ENCODE measurements at regions not wholly inside any gene's neighbourhood (a gene's known extent, or its start where the extent isn't known, plus 50 kb on each side); places are given as distances from the start of the nearest gene placed in this dataset.

DNA sequence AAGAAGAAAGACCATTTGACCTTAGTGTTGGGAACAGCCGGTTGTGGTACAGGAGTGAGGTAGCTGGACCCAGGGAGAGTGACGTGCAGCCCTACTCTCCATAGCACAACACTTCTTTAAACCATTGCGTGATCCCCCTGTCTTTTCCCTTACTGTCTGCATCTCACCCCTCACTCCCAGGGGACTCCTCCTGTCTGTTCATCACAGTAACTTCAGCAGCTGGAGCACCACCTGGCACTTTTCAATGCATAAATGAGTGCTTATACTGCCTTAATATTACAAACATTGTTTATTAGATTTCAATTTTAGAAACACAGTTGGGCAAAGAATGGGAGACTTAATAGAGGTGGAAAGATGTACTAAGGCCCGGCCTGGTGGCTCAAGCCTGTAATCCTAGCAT lies 285.5 kb downstream of the UQCRFS1 start:
- DNase-seq, result no peak

DNA sequence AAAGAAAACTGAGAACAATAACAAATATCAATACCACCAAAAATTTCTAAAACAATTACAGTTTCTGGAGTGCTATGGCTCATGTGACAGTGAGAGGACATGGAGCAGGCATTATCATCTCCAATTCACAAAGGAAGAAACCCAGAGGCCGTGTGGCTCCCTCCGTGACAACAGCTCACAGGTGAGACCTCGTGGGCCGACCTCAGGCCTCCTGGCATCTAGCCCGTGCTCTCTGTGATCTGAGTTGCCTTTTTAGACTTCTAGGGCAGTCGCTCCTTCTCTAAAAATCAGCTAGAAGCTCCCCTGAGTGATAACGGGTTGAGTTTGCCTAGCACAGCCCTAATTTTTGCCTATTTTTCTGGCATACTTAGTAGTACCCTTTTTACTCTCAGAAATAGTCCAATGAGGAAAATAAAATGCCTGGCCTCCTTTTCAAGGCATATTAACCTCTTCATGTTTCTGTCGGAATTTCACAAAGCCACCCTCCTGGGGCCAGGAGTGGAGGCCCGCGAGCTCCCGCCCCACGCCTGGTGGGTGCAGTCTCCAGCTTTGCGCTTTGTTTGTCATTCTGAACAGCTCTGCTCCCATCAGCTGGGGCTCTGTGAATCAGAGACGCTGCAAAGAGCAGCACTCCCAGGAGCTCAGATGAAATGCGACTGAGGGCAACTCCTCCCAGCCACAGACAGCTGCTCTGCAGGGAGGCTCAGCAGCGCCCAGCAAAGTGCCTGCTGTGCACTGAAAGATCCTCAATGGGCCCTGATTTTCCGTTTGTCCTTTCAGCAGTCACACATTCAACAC lies 292.5 kb downstream of the UQCRFS1 start:
- DNase-seq, result no peak

DNA sequence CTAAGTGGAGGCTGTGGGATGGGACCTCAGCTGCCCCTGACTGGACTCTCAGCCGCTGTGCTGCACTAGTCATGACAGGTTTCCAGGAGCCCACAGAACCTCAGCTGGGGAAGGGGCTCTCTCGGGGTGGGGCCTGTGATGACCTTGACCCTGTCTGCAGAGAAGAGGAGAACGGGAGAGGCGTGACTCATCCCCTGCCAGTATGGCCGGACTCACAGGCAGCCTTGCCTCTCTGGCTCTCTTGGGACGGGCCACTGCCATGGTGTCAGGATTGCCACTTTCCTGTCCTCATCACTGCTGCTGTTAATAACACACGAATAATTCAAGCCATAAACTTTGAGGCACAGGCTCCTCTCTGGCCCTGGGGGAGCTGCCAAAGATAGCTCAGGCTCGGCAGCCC lies 295.3 kb downstream of the UQCRFS1 start:
- DNase-seq, result no peak

DNA sequence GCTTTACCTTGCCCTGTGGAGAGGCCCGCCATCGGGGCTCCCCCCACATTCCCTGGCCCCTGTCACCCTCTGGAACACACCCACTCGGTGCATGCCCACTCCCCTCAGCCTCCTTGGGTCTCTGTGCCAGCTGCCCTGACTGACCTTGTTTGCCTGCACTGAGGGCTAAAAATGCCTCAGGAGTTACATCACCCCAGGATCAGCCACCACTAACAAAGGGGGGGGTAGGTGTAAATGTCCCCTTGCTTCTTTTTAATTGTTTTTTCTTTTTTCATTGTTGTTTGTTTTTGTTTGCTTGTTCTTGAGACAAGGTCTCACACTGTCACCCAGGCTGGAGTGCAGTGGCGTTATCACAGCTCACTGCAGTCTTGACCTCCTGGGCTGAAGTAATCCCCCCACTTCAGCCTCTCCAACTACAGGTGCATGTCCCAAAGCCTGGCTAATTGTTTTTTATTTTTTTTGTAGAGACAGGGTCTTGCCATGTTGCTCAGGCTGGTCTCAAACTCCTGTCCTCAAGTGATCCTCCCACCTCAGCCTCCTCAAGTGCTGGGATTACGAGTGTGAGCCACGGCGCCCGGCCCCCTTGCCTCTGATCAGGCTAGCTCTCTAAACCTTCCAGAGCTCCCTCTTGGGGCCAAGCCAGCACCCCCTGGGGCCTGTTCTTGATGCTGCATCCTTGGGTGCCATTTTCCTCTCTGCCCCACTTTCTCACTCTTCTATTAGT lies 297.1 kb downstream of the UQCRFS1 start:
- no peak for DNase-seq

DNA sequence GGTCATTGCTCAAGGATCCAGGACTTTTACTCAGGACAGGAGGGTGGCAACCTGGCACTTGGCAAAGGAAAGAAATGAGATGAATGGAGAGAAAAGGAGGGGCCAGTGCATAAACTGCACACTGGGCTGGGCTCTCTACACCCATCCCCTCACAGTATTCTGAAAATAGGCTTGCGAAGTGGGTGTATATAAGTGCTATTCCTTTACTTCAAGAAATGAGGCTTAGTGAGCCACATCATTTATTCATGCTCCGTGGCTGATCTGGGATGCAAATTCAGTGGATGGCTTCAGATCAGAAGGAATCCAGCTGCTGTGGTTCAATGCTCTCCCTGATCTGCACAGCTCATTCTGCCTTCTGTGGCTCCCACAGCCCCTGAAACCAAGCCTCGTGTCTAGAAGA lies 297.7 kb downstream of the UQCRFS1 start:
- DNase-seq, result no peak

DNA sequence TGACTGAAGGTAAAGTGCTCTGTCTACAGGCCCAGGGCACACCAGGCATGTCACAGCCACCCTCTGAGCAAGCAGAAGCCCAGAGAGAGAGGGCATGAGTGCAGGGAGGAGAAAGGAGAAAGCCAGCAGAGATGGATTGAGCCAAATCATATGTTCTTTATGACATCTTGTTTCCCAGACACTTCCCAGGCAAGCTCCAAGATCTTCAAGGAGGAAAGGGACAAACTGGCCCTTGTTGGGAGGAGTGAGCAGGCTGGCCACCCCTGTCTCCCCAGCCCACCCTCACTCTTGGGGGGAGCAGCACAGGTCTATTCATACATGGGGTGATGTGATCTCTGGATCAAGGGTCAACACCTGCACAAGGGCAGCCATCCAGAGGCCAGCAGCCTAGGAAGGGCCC lies 298.8 kb downstream of the UQCRFS1 start:
- no peak for DNase-seq

DNA sequence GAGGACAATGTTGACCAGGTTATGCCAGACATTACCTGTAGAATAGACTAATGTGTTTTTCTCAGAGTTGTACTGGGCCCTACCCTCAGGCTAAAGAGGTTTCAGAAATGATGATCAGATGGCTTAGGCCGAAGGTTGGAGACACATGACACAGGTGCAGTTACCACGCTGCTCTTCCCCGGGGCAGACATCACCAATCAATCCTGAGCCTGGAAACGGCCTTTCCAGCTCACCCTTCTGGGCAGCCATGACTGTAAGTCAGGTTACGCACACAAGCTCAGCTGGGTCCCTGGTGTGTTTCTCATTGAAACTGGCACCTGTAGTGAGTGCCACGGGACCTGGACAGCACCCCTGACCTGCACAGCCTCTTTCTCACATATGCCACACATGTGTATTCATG lies 299.3 kb downstream of the UQCRFS1 start:
- DNase-seq, result no peak

DNA sequence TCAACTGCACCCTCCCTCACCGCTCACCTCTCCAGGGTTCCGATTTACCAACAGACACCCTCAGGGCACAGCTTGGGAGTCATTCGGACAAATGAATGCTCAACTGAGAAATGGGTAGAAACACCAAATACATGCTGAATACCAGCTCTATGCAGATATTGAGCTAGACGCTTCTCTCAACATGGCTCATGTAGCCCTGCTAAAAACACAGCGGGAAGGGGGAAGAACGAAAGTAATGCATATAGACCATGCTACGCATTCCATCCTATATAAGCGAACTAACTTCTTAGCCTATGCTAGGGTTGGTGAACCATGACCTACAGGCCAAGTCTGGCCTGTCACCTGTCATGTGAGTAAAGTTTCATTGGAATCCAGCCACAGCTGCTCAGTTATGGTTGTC lies 304.0 kb downstream of the UQCRFS1 start:
- no peak for DNase-seq

DNA sequence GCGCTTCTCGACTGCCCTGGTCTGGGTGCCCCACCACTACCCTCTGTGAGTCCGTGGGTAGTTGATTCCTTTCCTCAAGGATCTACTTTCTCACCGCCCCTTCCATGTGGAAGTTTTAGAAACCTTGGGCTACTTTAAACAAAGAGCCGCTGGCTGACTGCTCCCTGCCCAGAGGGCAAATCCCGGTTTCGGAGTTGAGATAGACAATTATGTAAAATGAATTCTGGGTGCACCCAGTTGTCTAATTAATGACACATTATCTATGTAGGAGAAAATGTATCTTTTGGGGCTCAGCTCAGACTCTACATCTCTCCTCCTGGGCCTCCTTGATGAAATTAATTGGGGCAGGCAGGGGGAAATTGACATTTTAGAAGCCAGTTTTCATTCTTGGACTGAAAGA lies 305.4 kb downstream of the UQCRFS1 start:
- no peak for DNase-seq

DNA sequence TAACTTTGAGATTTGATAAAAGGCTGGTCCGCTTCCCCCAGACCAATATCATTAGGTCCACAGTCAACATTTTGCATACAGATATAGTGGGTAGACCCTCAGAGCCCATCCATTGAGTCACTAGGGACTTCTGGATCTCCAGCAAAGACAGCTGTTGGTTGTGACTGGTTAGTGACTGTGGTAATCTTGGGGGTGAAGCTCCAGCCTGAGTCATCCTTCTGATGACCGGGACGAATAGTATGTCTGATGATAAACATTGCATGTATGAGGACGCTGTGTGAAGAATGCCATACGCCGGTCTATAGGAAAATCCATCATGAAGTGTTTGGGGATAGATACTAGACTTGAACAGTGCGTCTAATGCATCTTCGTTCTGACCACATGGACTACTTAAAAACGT lies 307.0 kb downstream of the UQCRFS1 start:
- no peak for DNase-seq

DNA sequence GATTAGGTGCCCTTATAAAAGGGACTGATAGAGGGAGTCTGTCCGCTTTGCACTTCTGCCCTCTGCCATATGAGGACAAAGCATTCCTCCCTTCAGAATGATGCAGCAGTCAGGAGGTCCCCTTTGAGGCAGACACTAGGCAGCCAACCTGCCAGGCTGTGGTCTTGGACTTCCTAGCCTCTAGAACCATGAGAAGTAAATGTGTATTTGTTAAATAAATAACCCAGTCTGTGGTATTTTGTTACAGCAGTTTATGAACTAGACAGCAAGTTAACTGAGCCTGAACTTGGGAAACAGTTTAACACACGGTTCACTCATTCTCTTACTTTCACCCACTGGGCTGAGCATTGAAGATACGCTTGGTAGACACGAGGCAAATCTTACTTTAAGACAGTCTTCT lies 313.2 kb downstream of the UQCRFS1 start:
- no peak for DNase-seq

DNA sequence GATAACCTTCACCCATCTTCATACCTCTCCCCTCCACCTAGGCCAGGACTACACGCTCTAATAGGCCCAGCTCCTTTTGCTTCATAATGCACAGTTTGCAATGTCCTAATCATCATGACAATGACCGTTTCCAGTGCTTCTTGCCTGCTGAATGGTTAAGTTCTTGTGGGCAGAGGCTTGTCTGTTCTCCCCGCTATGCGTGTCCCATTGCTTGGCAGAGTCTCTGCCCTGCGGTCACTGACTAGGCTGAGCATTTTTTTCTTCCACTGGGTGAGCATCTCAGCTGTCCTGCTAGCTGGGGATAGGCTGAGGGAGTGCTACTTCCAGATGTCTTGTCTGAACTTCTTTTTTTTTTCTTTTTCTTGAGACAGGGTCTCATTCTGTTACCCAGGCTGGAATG lies 314.7 kb downstream of the UQCRFS1 start:
- DNase-seq, result no peak

DNA sequence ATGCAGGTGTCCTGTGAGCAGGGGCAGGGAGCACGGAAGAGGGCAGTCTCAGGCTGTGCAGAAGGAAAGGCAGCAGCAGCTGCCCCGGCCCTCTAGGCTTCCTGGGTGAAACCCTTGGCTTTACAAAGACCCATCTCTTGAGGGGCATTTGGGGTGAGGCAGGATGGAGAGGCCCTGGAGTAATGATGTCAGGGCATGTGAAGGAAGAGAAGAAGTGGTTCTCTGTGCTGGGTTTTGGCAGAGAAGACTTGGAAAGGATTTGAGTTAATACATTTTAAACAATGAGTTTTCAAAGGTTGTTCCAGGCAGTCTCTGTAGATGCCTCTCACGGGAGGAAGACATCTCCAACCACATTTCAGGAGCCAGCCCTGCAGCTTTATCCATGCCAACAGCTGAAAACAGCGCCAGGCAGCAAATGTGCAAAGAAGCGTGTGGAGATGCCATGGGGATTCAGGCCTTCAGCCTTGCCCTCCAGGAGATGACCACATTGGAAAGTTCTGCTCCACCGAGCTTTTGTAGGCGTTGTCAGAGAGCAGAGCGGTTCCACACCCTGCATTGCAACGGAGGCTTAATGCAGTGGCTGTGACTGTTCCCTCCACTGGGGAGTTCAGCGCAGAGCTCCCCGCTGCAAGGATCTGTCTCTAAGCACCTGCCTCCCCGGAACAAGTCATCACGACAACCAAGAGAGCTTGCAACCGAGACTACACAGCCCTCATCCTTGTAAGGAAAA lies 322.8 kb downstream of the UQCRFS1 start:
- no peak for DNase-seq

DNA sequence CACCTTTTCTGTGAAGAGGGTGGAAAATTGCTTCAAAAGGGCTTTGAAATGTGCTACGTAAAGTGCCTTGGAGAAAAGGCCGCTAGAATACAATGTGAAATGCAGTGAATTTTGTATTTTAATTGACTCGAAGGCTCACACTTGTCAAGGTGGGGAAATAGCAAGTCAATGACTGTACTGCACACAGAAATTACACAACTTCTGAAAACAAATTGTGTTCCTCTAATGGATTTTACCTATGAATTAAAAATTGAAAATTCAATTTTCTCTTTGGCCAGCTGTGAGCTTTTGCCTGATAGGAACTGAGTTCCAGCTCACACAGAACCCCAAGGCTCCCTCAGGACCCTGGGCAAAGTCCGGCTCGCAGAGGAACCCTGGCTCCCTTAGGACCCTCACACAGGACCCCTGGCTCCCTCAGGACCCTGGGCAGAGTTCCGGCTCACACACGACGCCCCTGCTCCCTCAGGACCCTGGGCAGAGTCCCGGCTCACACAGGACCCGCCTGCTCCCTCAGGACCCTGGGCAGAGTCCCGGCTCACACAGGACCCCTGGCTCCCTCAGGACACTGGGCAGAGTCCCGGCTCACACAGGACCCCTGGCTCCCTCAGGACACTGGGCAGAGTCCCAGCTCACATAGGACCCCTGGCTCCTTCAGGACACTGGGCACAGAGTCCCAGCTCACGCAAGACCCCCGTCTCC lies 324.9 kb downstream of the UQCRFS1 start:
- no peak for DNase-seq

DNA sequence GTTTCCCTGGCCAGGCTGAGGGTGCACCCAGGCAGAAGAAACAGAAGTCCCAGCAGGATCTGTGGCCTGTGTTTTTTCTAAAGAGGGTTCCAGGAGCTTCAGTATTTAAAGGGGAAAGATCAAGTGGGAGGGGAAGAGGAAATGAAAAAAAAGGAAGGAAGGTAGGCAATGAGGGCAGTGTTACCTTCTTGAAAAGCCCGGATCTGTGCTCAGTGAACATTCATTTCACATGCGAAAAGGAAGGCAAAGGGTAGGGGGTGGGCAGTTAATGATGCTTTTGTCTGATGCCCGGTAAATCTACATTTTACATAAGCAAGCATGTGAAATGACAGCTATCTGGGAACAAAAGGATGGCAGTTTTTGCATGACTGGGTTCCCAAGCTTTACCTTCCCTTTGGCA lies 326.2 kb downstream of the UQCRFS1 start:
- DNase-seq, result no peak

DNA sequence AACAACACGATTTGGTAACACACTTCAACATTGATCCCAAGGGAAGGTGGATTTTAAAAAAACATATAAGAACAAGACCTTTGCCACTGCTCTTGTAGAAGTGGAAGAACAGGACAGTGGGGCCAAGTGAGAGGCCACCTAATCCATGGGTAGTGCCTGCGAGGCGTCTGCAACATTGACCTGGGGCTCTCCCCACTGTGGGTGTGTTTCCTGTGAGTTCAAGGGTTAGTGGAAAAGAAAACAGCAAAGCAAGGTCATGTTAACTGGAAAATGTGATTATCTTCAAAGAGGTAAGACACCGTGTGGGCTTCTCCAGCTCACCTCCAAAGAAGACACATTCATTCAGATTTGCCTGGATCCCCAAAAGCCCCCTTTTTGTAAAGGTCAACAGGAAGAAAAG lies 327.0 kb downstream of the UQCRFS1 start:
- no peak for DNase-seq

DNA sequence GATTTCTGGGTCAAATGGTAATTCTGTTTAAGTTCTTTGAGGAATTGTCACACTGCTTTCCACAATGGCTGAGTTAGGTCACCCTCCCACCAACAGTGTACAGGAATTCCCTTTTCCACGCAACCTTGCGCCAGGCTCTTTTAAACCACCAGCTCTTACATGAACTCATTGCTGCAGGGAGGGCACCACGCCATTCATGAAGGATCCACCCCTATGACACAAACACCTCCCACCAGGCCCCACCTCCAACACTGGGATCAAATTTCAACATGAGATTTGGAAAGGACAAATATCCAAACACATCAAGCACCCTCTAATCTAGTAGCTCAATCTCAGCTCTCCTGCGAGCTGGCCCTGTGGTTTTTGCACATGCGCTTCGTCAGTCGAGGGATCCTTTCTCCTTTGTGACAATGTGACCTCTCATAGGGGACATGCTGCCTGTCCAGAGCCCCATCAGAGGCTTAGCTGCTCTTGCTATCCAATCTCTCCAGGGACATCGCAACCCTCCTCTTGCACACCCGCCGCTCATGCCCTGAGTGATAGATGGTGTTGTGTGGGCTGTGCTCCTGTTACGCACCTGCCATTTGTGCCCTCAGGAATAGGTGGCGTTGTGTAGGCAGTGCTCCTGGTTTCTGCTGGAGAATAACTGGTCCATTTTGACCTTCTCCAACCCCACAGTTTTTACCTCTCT lies 328.0 kb downstream of the UQCRFS1 start:
- no peak for DNase-seq

DNA sequence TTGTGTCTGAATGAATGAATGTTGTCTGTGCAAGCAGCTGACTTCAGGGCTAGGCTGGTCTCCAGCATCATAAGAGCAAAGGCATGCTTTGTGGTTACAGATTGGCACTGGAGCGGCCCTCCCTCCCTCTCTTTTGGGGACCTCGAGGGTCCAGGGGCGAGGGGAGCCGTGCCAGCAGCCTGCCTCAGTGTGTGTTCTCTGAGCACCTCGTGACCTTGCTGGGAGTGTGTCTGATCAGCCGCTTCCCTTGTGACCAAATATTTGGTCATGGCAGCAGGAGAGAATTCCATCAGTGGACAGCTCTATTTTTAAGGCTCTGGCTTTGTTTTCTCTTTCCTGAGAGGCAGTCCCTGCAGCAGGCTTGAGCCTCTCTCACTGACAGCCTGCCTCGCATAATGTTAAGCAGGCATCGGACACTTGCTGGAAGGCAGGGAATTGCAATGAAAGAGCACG lies 329.7 kb downstream of the UQCRFS1 start:
- no peak for DNase-seq

DNA sequence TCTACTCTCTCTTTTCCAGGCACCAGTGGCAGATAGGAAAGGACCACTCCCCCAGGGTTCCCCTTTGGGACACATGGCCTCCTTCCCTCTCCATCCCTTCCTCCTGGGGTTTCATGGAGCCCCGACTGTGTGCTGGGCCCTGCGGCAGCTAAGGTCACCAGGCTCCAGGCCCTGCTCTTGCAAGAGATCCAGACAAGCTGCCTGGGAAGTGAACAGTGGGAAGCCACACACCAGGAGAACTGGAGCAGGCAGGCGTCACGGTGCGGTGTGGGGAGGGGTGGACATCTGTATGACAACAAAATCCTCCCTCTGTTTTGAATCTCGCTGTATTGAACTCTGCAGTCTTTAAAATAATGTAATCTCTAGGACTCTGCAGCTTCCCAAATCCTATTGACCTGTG lies 330.1 kb downstream of the UQCRFS1 start:
- no peak for DNase-seq

DNA sequence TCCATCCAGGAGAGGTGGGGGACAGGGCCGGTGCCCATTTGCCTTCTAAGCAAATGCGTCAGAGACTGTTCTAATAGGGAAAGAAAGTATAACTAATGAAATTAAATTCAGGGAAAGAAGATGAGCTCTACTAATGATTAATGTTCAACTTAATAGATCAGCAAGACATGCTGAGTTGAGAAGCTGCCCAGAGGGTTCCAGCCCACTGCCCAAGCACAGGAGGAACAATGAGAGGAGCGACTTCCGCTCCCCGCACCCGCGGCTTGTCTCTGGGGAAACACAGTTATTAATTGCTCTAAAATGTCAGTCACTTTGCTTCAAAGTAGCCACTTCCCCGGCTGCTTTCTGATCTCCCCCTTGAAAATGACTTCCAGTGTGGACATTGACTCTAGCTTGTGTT lies 331.3 kb downstream of the UQCRFS1 start:
- no peak for DNase-seq

DNA sequence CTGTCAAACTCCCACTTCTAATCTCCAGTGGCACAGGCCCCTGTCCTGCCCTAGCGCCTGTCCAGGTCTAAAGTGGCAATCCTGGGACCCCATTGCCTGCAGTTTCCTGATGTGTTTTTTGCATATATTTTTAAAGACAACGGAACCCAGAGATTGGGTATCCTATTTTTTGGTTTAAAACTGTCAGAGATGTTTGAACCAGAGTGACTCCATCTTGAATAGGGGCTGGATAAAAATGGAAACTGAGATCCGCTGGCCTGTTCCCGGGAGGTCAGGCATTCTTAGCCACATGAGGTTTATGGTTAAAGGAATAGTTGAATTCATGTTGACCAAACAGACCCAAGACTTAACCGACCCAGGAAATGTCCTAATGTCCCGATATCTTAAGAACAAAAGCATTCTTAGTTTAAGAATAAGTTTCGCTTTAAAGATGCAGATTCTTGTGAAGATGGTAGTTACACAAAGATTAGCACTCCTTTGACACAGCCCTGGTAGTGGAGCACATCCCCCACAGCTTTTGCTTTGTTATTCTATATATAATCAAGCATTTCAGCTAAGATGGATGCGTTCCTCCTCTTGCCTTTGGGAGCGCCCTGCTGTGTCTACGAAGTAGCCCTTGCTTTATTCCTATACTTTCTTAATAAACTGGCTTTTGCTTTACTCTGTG lies 332.1 kb downstream of the UQCRFS1 start:
- DNase-seq, result no peak

Data from T1000 (cell line).